Endodermal cell (in vitro differentiated cells): ENCODE measurements at regions not wholly inside any gene's neighbourhood (a gene's known extent, or its start where the extent isn't known, plus 50 kb on each side); places are given as distances from the start of the nearest gene placed in this dataset.
A peak's percentile ranks its signal among the peaks of the same experiment; 100 is the strongest.

Experiments used
- DNase-seq: peaks from one replicate; pipeline ENCODE4 v3.0.0-alpha.2; 2017
- H3K27ac ChIP-seq: 2 replicates; pipeline ENCODE4 v1.5.1; 2013; ENCODE audit warnings: mild to moderate bottlenecking, low read depth, low read length, moderate library complexity
- H3K27me3 ChIP-seq: 2 replicates; pipeline ENCODE4 v1.6.1; 2013; ENCODE audit warnings: mild to moderate bottlenecking, low read length, moderate library complexity; ENCODE audit not compliant: insufficient read depth, control insufficient read depth, poor library complexity, severe bottlenecking
- H3K36me3 ChIP-seq: 2 replicates; pipeline ENCODE4 v1.7.0; 2013; ENCODE audit warnings: mild to moderate bottlenecking, low read length, moderate library complexity; ENCODE audit not compliant: control insufficient read depth, insufficient read depth
- H3K4me1 ChIP-seq: one replicate; pipeline ENCODE4 v1.7.0; 2013; ENCODE audit warnings: low read length; ENCODE audit not compliant: control insufficient read depth, insufficient read depth
- H3K4me3 ChIP-seq: 2 replicates; pipeline ENCODE4 v1.5.1; 2013; ENCODE audit warnings: mild to moderate bottlenecking, low read length, moderate library complexity
- H3K9ac ChIP-seq: 2 replicates; pipeline ENCODE4 v1.6.1; 2013; ENCODE audit warnings: mild to moderate bottlenecking, low read length, moderate library complexity; ENCODE audit not compliant: poor library complexity, severe bottlenecking; ENCODE audit errors: extremely low read depth
- H3K9me3 ChIP-seq: 2 replicates; pipeline ENCODE4 v1.6.1; 2013; ENCODE audit warnings: mild to moderate bottlenecking, low read length, moderate library complexity; ENCODE audit not compliant: control insufficient read depth
- H3K27ac Mint-ChIP-seq: 2 replicates; pipeline ENCODE4 v1.8.0; 2020; ENCODE audit warnings: mixed read lengths
- H3K27me3 Mint-ChIP-seq: 2 replicates; pipeline ENCODE4 v1.8.0; 2021; ENCODE audit warnings: mild to moderate bottlenecking, mixed read lengths; ENCODE audit not compliant: insufficient read depth
- H3K36me3 Mint-ChIP-seq: 2 replicates; pipeline ENCODE4 v1.8.0; 2020; ENCODE audit warnings: low read depth, mixed read lengths
- H3K4me1 Mint-ChIP-seq: 2 replicates; pipeline ENCODE4 v1.8.0; 2020; ENCODE audit warnings: mixed read lengths
- H3K4me3 Mint-ChIP-seq: 2 replicates; pipeline ENCODE4 v1.8.0; 2020; ENCODE audit warnings: mild to moderate bottlenecking, moderate library complexity, mixed read lengths
- H3K9me3 Mint-ChIP-seq: 2 replicates; pipeline ENCODE4 v1.8.0; 2020; ENCODE audit warnings: mild to moderate bottlenecking, mixed read lengths
- WGBS, 2 experiments: methylation state at CpG; one replicate each; pipeline versions ENCODE4 v1.1.5 to v1.1.7; 2013; ENCODE audit warnings: missing lambda C conversion rate in 2 of 2, mixed read lengths in 1 of 2; ENCODE audit not compliant: insufficient coverage in 1 of 2, insufficient read length in 1 of 2; 5-methylcytosine and 5-hydroxymethylcytosine counted together
- TF ChIP-seq, protein P1 (sequence below): fragments of 200-600 bp; sonication (generic); conservative IDR thresholded peaks from 2 replicates; pipeline ENCODE4 v1.5.0; 2021; ENCODE audit warnings: antibody characterized with exemption, mild to moderate bottlenecking

DNA sequence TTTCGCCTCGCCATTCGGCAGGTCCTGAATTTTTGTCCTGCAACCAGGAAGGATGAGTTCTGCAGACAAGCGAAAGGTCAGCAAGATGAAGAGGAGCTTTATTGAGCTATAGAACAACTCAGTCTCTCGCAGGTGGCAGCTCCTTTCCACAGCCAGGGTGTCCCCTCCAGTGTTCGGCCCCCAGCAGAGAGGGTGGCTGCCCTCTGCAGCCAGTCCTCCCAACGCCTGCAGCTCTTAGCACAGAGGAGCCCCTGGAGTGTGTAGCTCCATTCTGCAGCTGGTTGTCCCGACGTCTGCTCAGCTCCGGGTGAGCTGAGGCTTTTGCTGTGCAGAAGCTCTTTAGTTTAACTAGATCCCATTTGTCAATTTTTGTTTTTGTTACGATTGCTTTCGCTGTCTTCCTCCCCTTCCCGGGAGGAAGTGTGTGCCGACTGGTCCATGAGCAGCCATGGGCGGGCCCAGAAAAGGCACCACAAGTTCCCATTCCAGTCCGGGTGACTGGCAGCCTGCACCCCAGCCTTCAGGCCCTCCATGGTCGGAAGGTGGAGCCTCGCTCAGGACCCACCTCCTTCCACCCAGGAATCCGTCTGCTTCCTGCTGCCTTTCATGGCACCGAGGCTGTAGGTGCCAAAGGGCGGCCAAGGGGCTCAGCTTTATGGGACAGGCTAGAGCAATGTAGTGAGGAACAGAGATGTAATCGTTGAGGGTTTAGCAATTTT, 497.8 kb upstream of the CNTN4 start:
- TF ChIP-seq, protein P1, sequence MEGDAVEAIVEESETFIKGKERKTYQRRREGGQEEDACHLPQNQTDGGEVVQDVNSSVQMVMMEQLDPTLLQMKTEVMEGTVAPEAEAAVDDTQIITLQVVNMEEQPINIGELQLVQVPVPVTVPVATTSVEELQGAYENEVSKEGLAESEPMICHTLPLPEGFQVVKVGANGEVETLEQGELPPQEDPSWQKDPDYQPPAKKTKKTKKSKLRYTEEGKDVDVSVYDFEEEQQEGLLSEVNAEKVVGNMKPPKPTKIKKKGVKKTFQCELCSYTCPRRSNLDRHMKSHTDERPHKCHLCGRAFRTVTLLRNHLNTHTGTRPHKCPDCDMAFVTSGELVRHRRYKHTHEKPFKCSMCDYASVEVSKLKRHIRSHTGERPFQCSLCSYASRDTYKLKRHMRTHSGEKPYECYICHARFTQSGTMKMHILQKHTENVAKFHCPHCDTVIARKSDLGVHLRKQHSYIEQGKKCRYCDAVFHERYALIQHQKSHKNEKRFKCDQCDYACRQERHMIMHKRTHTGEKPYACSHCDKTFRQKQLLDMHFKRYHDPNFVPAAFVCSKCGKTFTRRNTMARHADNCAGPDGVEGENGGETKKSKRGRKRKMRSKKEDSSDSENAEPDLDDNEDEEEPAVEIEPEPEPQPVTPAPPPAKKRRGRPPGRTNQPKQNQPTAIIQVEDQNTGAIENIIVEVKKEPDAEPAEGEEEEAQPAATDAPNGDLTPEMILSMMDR, result no peak
- Histone ChIP-seq H3K4me3 (no peak overlapping the region), H3K27me3 (no peaks in the 10 kb centered on the region), H3K27ac (no peak overlapping the region), H3K9me3 (peaks cover 19% of the 10 kb centered on the region), H3K4me1 (no peaks in the 10 kb centered on the region), H3K36me3 (no peaks in the 10 kb centered on the region), H3K9ac (no peak overlapping the region)
- WGBS, 2 experiments, result 91 to 92% methylated on average over 14 to 22 of the region's 22 CpGs
- Mint-ChIP-seq H3K4me3 (no peak overlapping the region), H3K9me3 (peaks cover 3% of the 10 kb centered on the region), H3K27me3 (no peaks in the 10 kb centered on the region), H3K4me1 (no peaks in the 10 kb centered on the region), H3K27ac (no peak overlapping the region), H3K36me3 (no peaks in the 10 kb centered on the region)
- DNase-seq, result no peak

- H3K27me3 Mint-ChIP-seq, result no peaks in the 10 kb centered on the region
- WGBS, 2 experiments, result 100% methylated on average over 1 of the region's 1 CpG; no CpG with 5 or more reads in 1 of the 2 experiments
- no peak overlapping the region for H3K4me3 Mint-ChIP-seq
Measured at GRCh38 chr3:1609416-1609815, 489.2 kb upstream of the CNTN4 start.

DNA sequence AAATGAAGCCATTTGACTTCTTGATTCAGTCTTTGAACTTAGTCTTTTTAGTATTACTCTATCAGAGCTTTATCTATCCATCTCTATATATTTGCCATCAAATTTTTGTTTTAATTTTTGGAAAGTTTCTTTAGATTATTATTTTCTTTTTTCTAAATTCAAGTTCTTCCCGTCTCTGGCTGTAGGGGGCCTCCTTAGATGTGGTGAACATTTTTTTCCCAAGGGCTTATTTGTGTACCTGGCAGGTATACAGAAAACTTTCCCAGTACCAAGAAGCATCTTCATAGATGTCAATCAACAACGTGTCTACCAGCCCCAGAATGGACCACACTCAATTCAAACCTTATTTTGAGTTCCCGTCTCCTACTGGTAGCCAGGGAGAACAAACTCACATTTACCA, 486.8 kb upstream of the CNTN4 start:
- Mint-ChIP-seq H3K4me1 (no peaks in the 10 kb centered on the region), H3K27ac (no peak overlapping the region), H3K36me3 (no peaks in the 10 kb centered on the region), H3K9me3 (no peaks in the 10 kb centered on the region), H3K27me3 (no peaks in the 10 kb centered on the region), H3K4me3 (no peak overlapping the region)
- Histone ChIP-seq H3K27me3 (no peaks in the 10 kb centered on the region), H3K4me3 (no peak overlapping the region), H3K9me3 (peaks cover 6% of the 10 kb centered on the region), H3K4me1 (no peaks in the 10 kb centered on the region), H3K27ac (no peak overlapping the region), H3K9ac (no peak overlapping the region), H3K36me3 (no peaks in the 10 kb centered on the region)
- TF ChIP-seq, protein P1, result peak; percentile 67
- no peak for DNase-seq
- WGBS, 2 experiments, result 50 to 54% methylated on average over 2 to 3 of the region's 3 CpGs

More at GRCh38 chr3:1609416-1609815, 489.2 kb upstream of the CNTN4 start:
- Histone ChIP-seq H3K9me3 (peaks cover 6% of the 10 kb centered on the region), H3K9ac (no peak overlapping the region), H3K27me3 (no peaks in the 10 kb centered on the region), H3K27ac (no peak overlapping the region), H3K4me1 (no peaks in the 10 kb centered on the region), H3K4me3 (no peak overlapping the region), H3K36me3 (no peaks in the 10 kb centered on the region)
- H3K4me1 Mint-ChIP-seq, result peaks cover 2% of the 10 kb centered on the region
- DNase-seq, result no peak
- no peaks in the 10 kb centered on the region for H3K36me3 Mint-ChIP-seq
- TF ChIP-seq, protein P1, result no peak
- no peaks in the 10 kb centered on the region for H3K9me3 Mint-ChIP-seq
- H3K27ac Mint-ChIP-seq, result no peak overlapping the region
